Endothelial cell of umbilical vein (primary cell): ENCODE measurements at regions not wholly inside any gene's neighbourhood (a gene's known extent, or its start where the extent isn't known, plus 50 kb on each side); places are given as distances from the start of the nearest gene placed in this dataset.

ENCODE experiments used
- BruUV-seq: library from RNA; stranded (reverse); fragments of 400-500 nt; replicated peaks from 2 replicates; lab custom pipeline; 2021; lab: Mats Ljungman, UMichigan
- CTCF ChIA-PET: fragments of 300-600, 350-600 bp; sonication (Branson Sonifier 250); formaldehyde crosslinking; loops from one replicate; lab custom pipeline; 2021; ENCODE audit warnings: antibody characterized with exemption, inconsistent platforms; lab: Charles Lee
- POLR2A ChIA-PET: fragments of 300-600, 350-600 bp; sonication (Branson Sonifier 250); formaldehyde crosslinking; loops from one replicate; lab custom pipeline; 2021; ENCODE audit warnings: antibody characterized with exemption, inconsistent platforms; lab: Charles Lee
- DNase-seq: peaks from one replicate; pipeline ENCODE4 v3.0.0-alpha.2; 2011; ENCODE audit warnings: low read depth, low spot score
- FAIRE-seq: peaks from 2 replicates; lab custom pipeline; 2011; peaks lifted over from hg19 to GRCh38; lab: Jason Lieb, UNC
- H2AFZ ChIP-seq: 2 replicates; pipeline ENCODE4 v1.6.0; 2012; ENCODE audit warnings: low read depth, low read length, control low read depth, inconsistent platforms
- H3K27ac ChIP-seq: 2 replicates; pipeline ENCODE4 v1.5.1; 2011; ENCODE audit warnings: low read depth, mild to moderate bottlenecking, control low read depth, low read length, moderate library complexity; ENCODE audit not compliant: insufficient read depth
- H3K27me3 ChIP-seq, 2 experiments: 2 replicates each; pipeline versions ENCODE4 v1.6.0 to v1.6.1; 2011; ENCODE audit warnings: low read length in 2 of 2, mixed read lengths in 1 of 2; ENCODE audit not compliant: control insufficient read depth in 2 of 2, insufficient read depth in 2 of 2
- H3K36me3 ChIP-seq, 2 experiments: 2 replicates in 1 of 2; 3 replicates in 1 of 2; pipeline ENCODE4 v1.5.1; 2011; ENCODE audit warnings: low read length in 2 of 2, mild to moderate bottlenecking in 1 of 2, moderate library complexity in 1 of 2; ENCODE audit not compliant: control insufficient read depth in 2 of 2, insufficient read depth in 2 of 2; ENCODE audit errors: extremely low read depth in 1 of 2
- H3K4me1 ChIP-seq: 3 replicates; pipeline ENCODE4 v1.5.1; 2011; ENCODE audit warnings: mild to moderate bottlenecking, low read length; ENCODE audit not compliant: control insufficient read depth, insufficient read depth; ENCODE audit errors: extremely low read depth
- H3K4me2 ChIP-seq: 2 replicates; pipeline ENCODE4 v1.6.1; 2011; ENCODE audit warnings: low read length, control low read depth, mixed read lengths; ENCODE audit not compliant: insufficient read depth
- H3K4me3 ChIP-seq, 3 experiments: fragments of 200-600 bp in 1 of 3; sonication (generic), shearing (Covaris generic) in 1 of 3; replicated peaks in 1 of 3; 2 replicates each; pipeline ENCODE4 v1.5.1; 2011 to 2016; ENCODE audit warnings: control low read depth in 3 of 3, low read length in 3 of 3, mild to moderate bottlenecking in 2 of 3, inconsistent platforms in 1 of 3, low read depth in 1 of 3, moderate library complexity in 1 of 3; ENCODE audit not compliant: insufficient read depth in 1 of 3
- H3K79me2 ChIP-seq: 2 replicates; pipeline ENCODE4 v1.6.0; 2012; ENCODE audit warnings: low read length, inconsistent platforms; ENCODE audit not compliant: control insufficient read depth, insufficient read depth
- H3K9ac ChIP-seq: replicated peaks from 2 replicates; pipeline ENCODE3; 2011; ENCODE audit warnings: low read length, control low read depth; ENCODE audit not compliant: insufficient read depth; ENCODE audit errors: extremely low read depth
- H3K9me1 ChIP-seq: replicated peaks from 3 replicates; pipeline ENCODE4 v1.6.0; 2011; ENCODE audit warnings: mild to moderate bottlenecking, low read length; ENCODE audit not compliant: control insufficient read depth, insufficient read depth; ENCODE audit errors: extremely low read depth
- H3K9me3 ChIP-seq: replicated peaks from 2 replicates; pipeline ENCODE4 v1.5.1; 2012; ENCODE audit warnings: low read length, inconsistent platforms; ENCODE audit not compliant: control insufficient read depth, insufficient read depth
- H4K20me1 ChIP-seq: replicated peaks from 2 replicates; pipeline ENCODE3; 2011; ENCODE audit warnings: mild to moderate bottlenecking, low read length; ENCODE audit not compliant: control insufficient read depth, insufficient read depth; ENCODE audit errors: extremely low read depth
- CTCF ChIP-seq, 2 donors: IDR thresholded peaks; 1 replicate in 1 of 2; 2 replicates in 1 of 2; pipeline ENCODE4 v1.5.1; 2011; ENCODE audit warnings: low read length in 2 of 2, mild to moderate bottlenecking in 2 of 2, moderate library complexity in 2 of 2, control low read depth in 1 of 2, inconsistent platforms in 1 of 2, low read depth in 1 of 2; ENCODE audit not compliant: insufficient read depth in 1 of 2; ENCODE audit errors: extremely low read depth in 1 of 2
- EZH2 ChIP-seq: IDR thresholded peaks from 2 replicates; pipeline ENCODE4 v1.6.1; 2012; ENCODE audit warnings: borderline replicate concordance, low read depth, mild to moderate bottlenecking, moderate library complexity, low read length, inconsistent platforms; ENCODE audit not compliant: severe bottlenecking
- FOS ChIP-seq: IDR thresholded peaks from 2 replicates; pipeline ENCODE4 v1.6.1; 2011; ENCODE audit warnings: mild to moderate bottlenecking, low read length, moderate library complexity, borderline replicate concordance; ENCODE audit not compliant: insufficient read depth
- GATA2 ChIP-seq: IDR thresholded peaks from 2 replicates; pipeline ENCODE4 v1.7.0; 2011; ENCODE audit warnings: low read depth, mild to moderate bottlenecking, moderate library complexity, mixed read lengths, low read length; ENCODE audit not compliant: insufficient read length, insufficient read depth
- JUN ChIP-seq: IDR thresholded peaks from 2 replicates; pipeline ENCODE4 v1.6.1; 2011; ENCODE audit warnings: borderline replicate concordance, low read depth; ENCODE audit not compliant: insufficient read length, insufficient read depth
- MAX ChIP-seq: IDR thresholded peaks from 2 replicates; pipeline ENCODE4 v1.6.1; 2011; ENCODE audit not compliant: insufficient read depth, insufficient read length
- MYC ChIP-seq: IDR thresholded peaks from one replicate; pipeline ENCODE4 v1.6.1; 2011; ENCODE audit warnings: mild to moderate bottlenecking, low read depth, low read length
- POLR2A ChIP-seq: IDR thresholded peaks from 2 replicates; pipeline ENCODE4 v1.6.1; 2012; ENCODE audit warnings: low read depth, mild to moderate bottlenecking, control low read depth, low read length
- POLR2AphosphoS5 ChIP-seq: IDR thresholded peaks from 2 replicates; pipeline ENCODE4 v1.6.1; 2012; ENCODE audit warnings: low read depth, mild to moderate bottlenecking, control low read depth, low read length, moderate library complexity; ENCODE audit not compliant: insufficient read depth
- dilution Hi-C: fragments of 300-500 bp; cut with MboI; formaldehyde crosslinking; loops from one replicate; pipeline ENCODE4 v1.15.0; 2019; ENCODE audit warnings: low sequenced_read_pairs; ENCODE audit not compliant: extremely low pct_ligation_motif_present
- intact Hi-C: fragments of 100-400 bp; cut with micrococcal nuclease; formaldehyde crosslinking; loops from one replicate; pipeline ENCODE4 v1.10.0; 2022

GRCh38 chr4:163587867-163588266 is 93.4 kb downstream of the TMA16 start:
- no peak for FAIRE-seq
- TF ChIP-seq FOS: no peak
- no peak for TF ChIP-seq MAX
- no peak for TF ChIP-seq EZH2
- TF ChIP-seq CTCF (IDR thresholded peaks at IDR 0.05; ENCODE audit: extremely low read depth in 1 of 2, insufficient read depth in 1 of 2, low read depth in 1 of 2, low read length in 2 of 2): no peak
- TF ChIP-seq JUN: no peak
- TF ChIP-seq GATA2: no peak
- TF ChIP-seq POLR2AphosphoS5: no peak
- TF ChIP-seq MYC: no peak
- no peak for TF ChIP-seq POLR2A
- dilution Hi-C loops (no loop called here), intact Hi-C loops (no loop called here)
- Histone ChIP-seq H3K9me3 (no peaks in the 10 kb centered on the region), H3K27ac (no peak overlapping the region), H3K9ac (no peak overlapping the region), H3K4me1 (no peaks in the 10 kb centered on the region), H3K4me3 (no peak overlapping the region), H3K9me1 (no peaks in the 10 kb centered on the region), H3K36me3 (no peaks in the 10 kb centered on the region), H3K79me2 (no peaks in the 10 kb centered on the region), H3K4me2 (no peak overlapping the region), H2AFZ (no peak overlapping the region), H3K27me3 (no peaks in the 10 kb centered on the region), H4K20me1 (no peaks in the 10 kb centered on the region)
- no peak for DNase-seq
- no TSS peak for BruUV-seq
- POLR2A ChIA-PET: no interaction called here
- CTCF ChIA-PET: no interaction called here
